Ishikawa (cell line): ENCODE measurements at regions not wholly inside any gene's neighbourhood (a gene's known extent, or its start where the extent isn't known, plus 50 kb on each side); places are given as distances from the start of the nearest gene placed in this dataset.

Experiments used
- CREB1 ChIP-seq: IDR thresholded peaks from 2 replicates; pipeline ENCODE4 v1.6.1; 2012; ENCODE audit warnings: low read depth
- EGR1 ChIP-seq: IDR thresholded peaks from 2 replicates; pipeline ENCODE4 v1.6.1; 2012
- EP300 ChIP-seq: IDR thresholded peaks from 2 replicates; pipeline ENCODE4 v1.6.1; 2012; ENCODE audit warnings: borderline replicate concordance
- FOXM1 ChIP-seq: IDR thresholded peaks from 2 replicates; pipeline ENCODE4 v1.6.1; 2012; ENCODE audit warnings: low read depth, borderline replicate concordance
- NFIC ChIP-seq: IDR thresholded peaks from 2 replicates; pipeline ENCODE4 v1.6.1; 2012
- RAD21 ChIP-seq: IDR thresholded peaks from 2 replicates; pipeline ENCODE4 v1.6.1; 2012; ENCODE audit warnings: low read depth
- TAF1 ChIP-seq: IDR thresholded peaks from 2 replicates; pipeline ENCODE4 v1.6.1; 2012; ENCODE audit warnings: low read depth, mild to moderate bottlenecking
- TCF12 ChIP-seq: IDR thresholded peaks from 2 replicates; pipeline ENCODE4 v1.6.1; 2012; ENCODE audit warnings: low read depth
- TEAD4 ChIP-seq: IDR thresholded peaks from 2 replicates; pipeline ENCODE4 v1.6.1; 2012
- YY1 ChIP-seq: IDR thresholded peaks from 2 replicates; pipeline ENCODE4 v1.6.1; 2012; ENCODE audit warnings: low read depth
- ZBTB7A ChIP-seq: IDR thresholded peaks from 2 replicates; pipeline ENCODE4 v1.6.1; 2012; ENCODE audit warnings: low read depth
- TF ChIP-seq, protein P1 (sequence below): IDR thresholded peaks from 2 replicates; pipeline ENCODE4 v1.6.1; 2012
- TF ChIP-seq, protein P2 (sequence below): IDR thresholded peaks from 2 replicates; pipeline ENCODE4 v1.6.1; 2012; ENCODE audit warnings: low read depth, mild to moderate bottlenecking
- TF ChIP-seq, protein P3 (sequence below): IDR thresholded peaks from 2 replicates; pipeline ENCODE4 v1.6.1; 2012

DNA sequence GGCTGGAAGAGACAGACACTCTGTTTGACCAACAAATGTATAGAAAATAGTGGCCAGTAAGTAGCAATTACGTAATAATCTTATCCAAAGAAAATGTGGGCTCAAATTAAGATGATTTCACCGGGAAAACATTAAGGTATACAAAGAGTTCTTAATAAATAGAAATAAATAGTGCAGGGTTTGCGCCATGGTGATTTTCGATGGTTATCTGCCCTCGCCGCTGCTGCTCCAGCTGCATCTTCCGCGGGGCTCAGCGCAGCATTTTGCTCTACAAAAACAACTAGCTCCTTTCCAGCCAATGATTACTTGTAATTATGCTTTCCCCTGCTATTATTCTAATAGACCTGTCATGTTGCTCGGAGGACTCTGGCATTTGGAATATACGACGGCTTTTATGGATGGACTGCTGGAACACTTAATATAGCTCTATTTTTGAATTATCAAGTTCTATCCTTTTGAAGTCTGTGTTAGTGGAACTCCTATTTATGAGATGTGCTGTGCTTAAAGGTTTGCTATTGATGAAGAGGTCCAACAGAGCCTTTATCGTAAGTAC lies 103.8 kb downstream of the BUB3 start:
- TF ChIP-seq, protein P1, sequence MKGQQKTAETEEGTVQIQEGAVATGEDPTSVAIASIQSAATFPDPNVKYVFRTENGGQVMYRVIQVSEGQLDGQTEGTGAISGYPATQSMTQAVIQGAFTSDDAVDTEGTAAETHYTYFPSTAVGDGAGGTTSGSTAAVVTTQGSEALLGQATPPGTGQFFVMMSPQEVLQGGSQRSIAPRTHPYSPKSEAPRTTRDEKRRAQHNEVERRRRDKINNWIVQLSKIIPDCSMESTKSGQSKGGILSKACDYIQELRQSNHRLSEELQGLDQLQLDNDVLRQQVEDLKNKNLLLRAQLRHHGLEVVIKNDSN, result no peak
- TF ChIP-seq TCF12 (no peak), YY1 (no peak), TEAD4 (no peak), TAF1 (no peak), RAD21 (no peak), FOXM1 (no peak), EP300 (no peak), EGR1 (no peak)
- TF ChIP-seq, protein P2, sequence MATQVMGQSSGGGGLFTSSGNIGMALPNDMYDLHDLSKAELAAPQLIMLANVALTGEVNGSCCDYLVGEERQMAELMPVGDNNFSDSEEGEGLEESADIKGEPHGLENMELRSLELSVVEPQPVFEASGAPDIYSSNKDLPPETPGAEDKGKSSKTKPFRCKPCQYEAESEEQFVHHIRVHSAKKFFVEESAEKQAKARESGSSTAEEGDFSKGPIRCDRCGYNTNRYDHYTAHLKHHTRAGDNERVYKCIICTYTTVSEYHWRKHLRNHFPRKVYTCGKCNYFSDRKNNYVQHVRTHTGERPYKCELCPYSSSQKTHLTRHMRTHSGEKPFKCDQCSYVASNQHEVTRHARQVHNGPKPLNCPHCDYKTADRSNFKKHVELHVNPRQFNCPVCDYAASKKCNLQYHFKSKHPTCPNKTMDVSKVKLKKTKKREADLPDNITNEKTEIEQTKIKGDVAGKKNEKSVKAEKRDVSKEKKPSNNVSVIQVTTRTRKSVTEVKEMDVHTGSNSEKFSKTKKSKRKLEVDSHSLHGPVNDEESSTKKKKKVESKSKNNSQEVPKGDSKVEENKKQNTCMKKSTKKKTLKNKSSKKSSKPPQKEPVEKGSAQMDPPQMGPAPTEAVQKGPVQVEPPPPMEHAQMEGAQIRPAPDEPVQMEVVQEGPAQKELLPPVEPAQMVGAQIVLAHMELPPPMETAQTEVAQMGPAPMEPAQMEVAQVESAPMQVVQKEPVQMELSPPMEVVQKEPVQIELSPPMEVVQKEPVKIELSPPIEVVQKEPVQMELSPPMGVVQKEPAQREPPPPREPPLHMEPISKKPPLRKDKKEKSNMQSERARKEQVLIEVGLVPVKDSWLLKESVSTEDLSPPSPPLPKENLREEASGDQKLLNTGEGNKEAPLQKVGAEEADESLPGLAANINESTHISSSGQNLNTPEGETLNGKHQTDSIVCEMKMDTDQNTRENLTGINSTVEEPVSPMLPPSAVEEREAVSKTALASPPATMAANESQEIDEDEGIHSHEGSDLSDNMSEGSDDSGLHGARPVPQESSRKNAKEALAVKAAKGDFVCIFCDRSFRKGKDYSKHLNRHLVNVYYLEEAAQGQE, result no peak

DNA sequence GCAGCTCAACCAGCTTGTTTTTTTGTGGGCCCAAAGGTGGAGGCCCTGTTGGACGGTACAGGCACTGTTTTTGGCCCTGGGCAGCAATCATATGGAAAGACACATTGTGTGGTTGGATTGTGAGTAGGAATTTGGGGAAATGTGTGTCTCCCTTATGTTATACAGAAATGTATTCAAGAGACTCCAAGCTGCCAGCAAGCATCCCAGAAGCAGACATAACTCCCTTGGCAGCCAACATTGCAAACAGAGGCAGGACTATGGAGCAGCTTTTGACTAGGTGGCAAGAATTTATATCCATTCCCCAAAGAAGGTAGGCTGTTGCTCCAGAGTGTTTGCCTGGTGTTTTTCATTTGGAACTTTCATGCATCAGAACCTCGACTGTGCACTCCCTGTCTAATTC lies 104.9 kb downstream of the BUB3 start:
- no peak for TF ChIP-seq EGR1
- TF ChIP-seq TAF1, result no peak
- no peak for TF ChIP-seq YY1
- TF ChIP-seq, protein P1, result no peak
- no peak for TF ChIP-seq TEAD4
- no peak for TF ChIP-seq FOXM1
- TF ChIP-seq NFIC, result no peak
- no peak for TF ChIP-seq RAD21
- TF ChIP-seq, protein P3, sequence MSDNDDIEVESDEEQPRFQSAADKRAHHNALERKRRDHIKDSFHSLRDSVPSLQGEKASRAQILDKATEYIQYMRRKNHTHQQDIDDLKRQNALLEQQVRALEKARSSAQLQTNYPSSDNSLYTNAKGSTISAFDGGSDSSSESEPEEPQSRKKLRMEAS, result no peak
- TF ChIP-seq, protein P2, result no peak
- TF ChIP-seq EP300, result no peak
- TF ChIP-seq TCF12, result no peak
- TF ChIP-seq ZBTB7A, result no peak

DNA sequence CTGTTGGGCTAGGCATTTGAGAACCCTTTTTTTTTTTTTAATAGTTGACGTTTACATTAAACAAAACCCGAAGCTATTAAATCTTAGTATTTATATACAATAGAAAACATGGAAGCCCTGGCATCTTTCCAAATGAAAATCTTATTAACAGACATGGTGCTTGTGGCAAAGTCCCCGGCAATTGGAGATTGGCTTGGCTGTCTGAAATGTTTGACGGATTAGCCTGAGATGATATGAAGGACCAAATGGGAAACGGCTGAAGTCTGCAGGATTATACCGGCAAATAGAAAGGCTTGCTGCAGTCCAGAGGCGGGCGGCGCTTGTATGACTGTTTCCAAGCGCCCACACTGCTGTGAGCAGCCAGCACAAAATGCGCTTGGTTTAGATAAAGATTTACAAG lies 105.6 kb downstream of the BUB3 start:
- TF ChIP-seq NFIC, result no peak
- no peak for TF ChIP-seq YY1
- TF ChIP-seq, protein P3, result no peak
- no peak for TF ChIP-seq TAF1
- TF ChIP-seq EGR1, result no peak
- no peak for TF ChIP-seq RAD21
- no peak for TF ChIP-seq CREB1

DNA sequence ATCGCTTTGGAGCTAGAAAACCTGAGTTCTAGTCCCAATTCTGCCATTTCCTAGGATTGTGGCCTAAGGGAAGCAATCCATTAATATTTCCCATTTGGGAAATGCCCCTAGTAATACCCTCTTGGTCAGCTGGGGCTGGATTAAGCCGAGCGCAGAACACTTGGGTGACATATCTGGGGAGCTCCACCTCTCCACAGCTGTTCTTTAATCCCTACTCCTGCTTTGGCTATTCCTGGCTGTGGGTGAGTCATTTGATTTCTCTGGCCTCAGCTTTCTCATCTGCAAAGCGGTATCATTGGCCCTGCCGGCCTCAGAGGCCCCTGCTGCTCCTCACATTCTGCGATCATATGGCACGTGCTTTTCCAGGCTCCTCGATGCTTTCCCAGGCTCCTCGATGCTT lies 108.3 kb downstream of the BUB3 start:
- TF ChIP-seq YY1 (no peak), CREB1 (no peak), RAD21 (no peak), TCF12 (no peak), TAF1 (no peak), ZBTB7A (no peak), NFIC (no peak), EGR1 (no peak), EP300 (no peak)
- TF ChIP-seq, protein P1, result no peak
- TF ChIP-seq, protein P3, result no peak

DNA sequence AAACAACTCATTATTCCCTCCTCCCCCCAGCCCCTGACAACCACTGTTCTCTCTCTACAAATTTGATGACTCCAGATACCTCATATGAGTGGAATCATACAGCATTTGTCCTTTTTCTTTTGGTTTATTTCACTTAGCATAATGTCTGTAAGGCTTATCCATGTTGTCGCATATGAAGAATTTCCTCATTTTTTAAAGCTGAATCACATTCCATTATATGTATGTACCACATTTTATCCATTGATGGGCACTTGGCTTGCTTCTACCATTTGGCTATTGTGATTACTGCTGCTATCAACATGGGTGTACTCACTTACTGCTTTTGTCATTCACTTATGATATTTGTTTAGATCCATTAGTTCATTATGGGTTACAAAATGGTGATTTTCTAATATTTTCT lies 112.8 kb downstream of the BUB3 start:
- TF ChIP-seq, protein P2, result no peak
- TF ChIP-seq NFIC, result no peak
- TF ChIP-seq TAF1, result no peak
- no peak for TF ChIP-seq FOXM1
- TF ChIP-seq ZBTB7A, result no peak
- TF ChIP-seq EGR1, result no peak
- TF ChIP-seq, protein P3, result no peak
- TF ChIP-seq CREB1, result no peak
